Thyroid gland (tissue), 4 donors: ENCODE measurements at regions not wholly inside any gene's neighbourhood (a gene's known extent, or its start where the extent isn't known, plus 50 kb on each side); places are given as distances from the start of the nearest gene placed in this dataset.

Source experiments
- POLR2A ChIP-seq, 2 donors: fragments of 450-650 bp; IDR thresholded peaks; one replicate each; pipeline ENCODE4 v1.6.1; 2017; ENCODE audit warnings: antibody characterized with exemption in 2 of 2, mild to moderate bottlenecking in 2 of 2, moderate library complexity in 1 of 2
- TF ChIP-seq, protein P1 (sequence below), 6 experiments: fragments of 200-600 bp in 3 of 6; fragments of 450-650 bp in 3 of 6; sonication (generic) in 3 of 6; IDR thresholded peaks; one replicate each; pipeline ENCODE4 v1.5.1; 2016 to 2019; ENCODE audit warnings: antibody characterized with exemption in 6 of 6, mild to moderate bottlenecking in 2 of 6, inconsistent platforms in 1 of 6, moderate library complexity in 1 of 6

DNA sequence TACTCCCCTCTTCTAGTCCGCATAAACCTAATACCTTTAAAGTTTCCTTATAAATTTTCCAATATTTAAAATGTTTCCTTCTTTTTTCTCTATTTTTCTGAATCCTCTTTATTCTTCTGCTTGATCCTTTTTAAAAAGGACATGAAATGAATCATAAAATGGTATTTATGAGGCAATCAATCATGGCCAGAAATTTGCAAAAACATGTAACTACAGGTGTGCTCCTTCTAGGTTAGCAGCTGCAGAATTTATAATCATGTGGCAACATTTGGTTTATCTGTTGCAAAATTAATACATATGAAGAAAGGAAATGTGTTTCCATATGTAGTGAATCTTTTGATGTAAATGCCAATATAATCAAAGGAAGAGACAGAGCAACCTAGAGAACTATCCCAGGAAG is 1008.5 kb downstream of the ANKRD7 start:
- TF ChIP-seq, protein P1, sequence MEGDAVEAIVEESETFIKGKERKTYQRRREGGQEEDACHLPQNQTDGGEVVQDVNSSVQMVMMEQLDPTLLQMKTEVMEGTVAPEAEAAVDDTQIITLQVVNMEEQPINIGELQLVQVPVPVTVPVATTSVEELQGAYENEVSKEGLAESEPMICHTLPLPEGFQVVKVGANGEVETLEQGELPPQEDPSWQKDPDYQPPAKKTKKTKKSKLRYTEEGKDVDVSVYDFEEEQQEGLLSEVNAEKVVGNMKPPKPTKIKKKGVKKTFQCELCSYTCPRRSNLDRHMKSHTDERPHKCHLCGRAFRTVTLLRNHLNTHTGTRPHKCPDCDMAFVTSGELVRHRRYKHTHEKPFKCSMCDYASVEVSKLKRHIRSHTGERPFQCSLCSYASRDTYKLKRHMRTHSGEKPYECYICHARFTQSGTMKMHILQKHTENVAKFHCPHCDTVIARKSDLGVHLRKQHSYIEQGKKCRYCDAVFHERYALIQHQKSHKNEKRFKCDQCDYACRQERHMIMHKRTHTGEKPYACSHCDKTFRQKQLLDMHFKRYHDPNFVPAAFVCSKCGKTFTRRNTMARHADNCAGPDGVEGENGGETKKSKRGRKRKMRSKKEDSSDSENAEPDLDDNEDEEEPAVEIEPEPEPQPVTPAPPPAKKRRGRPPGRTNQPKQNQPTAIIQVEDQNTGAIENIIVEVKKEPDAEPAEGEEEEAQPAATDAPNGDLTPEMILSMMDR (IDR thresholded peaks at IDR 0.05): no peak
- no peak for TF ChIP-seq POLR2A (IDR thresholded peaks at IDR 0.05)
